SH-SY5Y (cell line): ENCODE measurements at regions not wholly inside any gene's neighbourhood (a gene's known extent, or its start where the extent isn't known, plus 50 kb on each side); places are given as distances from the start of the nearest gene placed in this dataset.

Experiments used
- GATA2 ChIP-seq: IDR thresholded peaks from 2 replicates; pipeline ENCODE4 v1.6.1; 2011; ENCODE audit warnings: mild to moderate bottlenecking, low read depth, low read length
- GATA3 ChIP-seq: IDR thresholded peaks from 2 replicates; pipeline ENCODE4 v1.6.1; 2011; ENCODE audit warnings: low read depth, mild to moderate bottlenecking, low read length, moderate library complexity

DNA sequence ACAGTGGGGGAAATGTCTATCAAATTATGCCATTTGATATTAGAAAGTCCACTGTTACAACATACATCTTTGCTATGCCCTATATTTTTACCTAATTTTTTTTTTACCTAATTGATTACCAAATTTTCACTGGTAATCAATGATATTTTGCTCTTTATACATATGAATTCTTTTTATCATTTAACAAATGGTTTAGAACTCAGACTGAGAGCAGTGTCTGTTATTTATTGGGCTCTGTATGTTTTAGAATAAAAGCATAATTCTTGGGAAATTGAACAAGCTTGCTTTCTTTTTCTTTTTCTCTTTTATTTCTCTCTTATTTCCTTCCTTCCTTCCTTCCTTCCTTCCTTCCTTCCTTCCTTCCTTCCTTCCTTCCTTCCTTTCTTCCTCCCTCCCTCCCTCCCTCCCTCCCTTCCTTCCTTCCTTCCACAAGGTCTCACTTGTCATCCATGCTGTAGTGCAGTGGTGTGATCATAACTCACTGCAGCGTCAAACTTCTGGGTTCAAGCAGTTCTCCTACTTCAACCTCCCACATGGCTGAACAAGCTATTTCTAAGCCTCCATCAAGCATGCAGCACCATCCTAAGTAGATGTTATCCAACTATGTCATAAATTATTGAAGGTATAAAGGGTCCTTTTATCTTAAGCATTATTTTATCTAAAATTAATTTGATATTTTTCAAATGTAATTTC is 911.7 kb upstream of the CITED2 start:
- TF ChIP-seq GATA2: no peak
- TF ChIP-seq GATA3: no peak
